Stimulated activated CD4-positive, alpha-beta T cell treated with anti-CD3 and anti-CD28 coated beads, TNF-alpha, amount 100 ng/mL, for 48 hours (primary cell): ENCODE measurements at regions not wholly inside any gene's neighbourhood (a gene's known extent, or its start where the extent isn't known, plus 50 kb on each side); places are given as distances from the start of the nearest gene placed in this dataset.

Source experiments
- DNase-seq, 3 donors: peaks; one replicate each; pipeline ENCODE4 v3.0.0-alpha.2; 2020; ENCODE audit warnings: low read depth in 3 of 3

DNA sequence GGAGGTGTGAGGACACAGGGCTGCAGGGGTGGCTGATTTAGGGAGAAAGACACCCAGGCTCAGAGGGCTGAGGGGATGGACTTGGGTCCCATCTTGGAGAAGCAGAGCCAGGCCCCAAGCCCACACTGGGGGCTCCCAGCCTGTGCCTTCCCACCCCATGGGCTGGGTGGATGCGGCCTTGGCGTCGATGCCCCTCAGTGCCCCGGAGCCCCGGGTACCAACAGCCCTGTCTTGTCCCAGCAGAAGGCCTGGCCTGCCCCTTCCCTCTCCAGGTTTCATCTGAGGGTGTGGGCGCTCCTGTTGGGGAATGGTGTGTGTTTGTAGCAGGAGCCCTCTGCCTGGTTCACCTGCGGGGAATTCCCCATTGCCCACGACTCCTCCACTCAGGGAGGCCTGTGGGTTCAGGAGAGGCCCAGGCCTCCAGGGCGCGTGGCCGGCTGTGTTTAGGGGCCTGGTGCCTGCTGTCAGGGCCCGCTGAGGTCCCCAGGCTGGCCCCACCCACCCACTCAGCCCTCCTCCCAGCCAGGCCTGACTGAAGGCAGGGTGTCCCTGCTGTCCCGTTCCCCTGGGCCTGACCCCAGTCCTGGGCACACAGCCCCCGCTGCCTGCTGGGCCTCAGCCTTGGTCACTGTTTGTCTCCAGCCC is 51.1 kb upstream of the BEGAIN start:
- DNase-seq, result no peak

GRCh38 chr14:100639280-100639679 is 52.1 kb upstream of the BEGAIN start:
- no peak for DNase-seq

DNA sequence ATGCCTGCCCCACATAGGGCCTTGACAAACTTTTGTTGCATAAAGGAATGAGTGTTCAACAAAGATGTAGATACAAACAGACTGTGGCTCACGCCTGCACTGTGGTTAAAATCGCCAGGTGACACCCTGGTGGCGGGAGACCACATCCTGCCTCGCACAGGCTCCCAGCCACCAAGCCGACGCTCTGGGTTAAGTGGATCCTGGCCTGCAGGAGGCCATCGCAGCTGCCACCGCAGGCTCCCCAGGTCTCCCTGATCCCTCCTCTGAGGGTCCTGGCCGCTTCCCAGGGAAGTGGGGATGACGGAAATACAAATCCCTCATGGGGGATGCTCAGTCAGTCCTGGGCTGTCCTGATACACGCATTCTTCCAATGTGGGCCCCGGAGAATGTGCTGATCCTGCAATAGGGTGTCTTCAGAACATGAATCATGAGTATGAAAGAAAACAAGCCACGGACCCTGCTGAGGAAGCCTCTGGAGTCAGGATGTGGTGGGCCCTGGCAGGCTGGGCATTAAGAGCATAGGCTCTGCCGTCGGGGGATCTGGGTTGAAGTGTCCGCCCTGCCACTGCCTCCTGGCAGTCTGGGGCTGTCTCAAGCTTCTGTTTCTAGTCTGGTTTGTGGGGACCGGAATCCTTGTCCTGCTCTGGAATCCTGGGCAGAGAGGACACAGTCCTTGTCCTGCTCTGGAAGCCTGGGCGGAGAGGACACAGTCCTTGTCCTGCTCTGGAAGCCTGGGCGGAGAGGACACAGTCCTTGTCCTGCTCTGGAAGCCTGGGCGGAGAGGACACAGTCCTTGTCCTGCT is 53.5 kb upstream of the BEGAIN start:
- peak; percentile 47 to 76 (median 52) for DNase-seq

GRCh38 chr14:100641274-100641860 is 54.1 kb upstream of the BEGAIN start:
- no peak for DNase-seq

DNA sequence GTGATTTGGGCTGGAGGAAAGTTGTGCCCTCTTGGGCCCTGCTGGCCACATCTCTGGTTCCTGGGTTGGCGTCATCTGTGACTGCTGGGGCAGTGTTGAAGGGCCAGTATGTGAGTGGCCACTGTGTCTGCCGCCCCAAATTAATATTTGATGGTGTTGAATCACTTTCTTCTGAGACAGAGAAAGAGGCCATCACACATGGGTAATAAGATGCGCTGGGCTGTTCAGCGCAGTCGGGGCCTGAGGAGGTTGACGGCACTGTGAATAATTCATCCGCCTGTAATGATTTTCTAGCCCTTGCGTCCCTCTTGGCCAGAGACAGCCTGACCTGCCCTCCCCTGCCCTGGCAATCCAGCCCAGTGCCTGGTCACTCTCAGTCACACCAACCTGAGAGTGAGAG is 56.2 kb upstream of the BEGAIN start:
- DNase-seq, result no peak

DNA sequence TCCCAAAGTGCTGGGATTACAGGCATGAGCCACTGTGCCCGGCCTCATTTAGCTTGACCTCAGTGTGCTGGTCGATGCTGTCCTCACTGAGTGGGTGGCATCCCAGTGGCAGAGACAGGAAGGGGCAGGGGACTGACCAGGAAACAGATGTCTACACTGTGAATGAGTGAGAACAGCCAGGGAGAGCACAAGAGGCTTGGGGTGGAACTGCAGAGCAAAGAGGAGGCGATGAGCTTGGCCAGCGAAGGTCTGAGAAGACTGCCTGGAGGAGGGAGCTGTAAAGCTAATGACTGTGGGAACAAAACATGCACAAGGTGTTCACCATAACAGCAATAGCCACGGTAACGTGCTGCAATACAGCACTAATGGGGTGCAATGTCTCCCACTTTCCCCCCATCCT is 57.2 kb upstream of the BEGAIN start:
- DNase-seq, result no peak

DNA sequence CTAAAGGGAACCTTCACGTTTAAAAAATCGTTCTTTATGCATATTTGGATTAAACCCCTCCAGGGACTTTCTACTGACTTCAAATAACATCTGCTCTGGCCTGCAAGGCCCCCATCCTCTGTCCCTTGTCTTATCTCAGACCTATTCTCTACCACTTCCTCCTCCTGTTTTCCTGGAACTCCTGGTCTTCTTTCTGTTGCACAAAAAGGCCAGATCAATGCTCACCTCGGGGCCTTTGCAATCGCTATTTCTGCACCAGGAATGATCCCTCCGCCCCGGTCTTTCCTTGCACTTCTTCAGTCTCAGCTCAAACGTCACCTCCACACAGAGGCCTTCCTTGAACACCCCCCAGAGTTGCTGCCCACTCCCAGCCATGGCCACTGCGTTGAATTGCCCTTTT is 57.6 kb upstream of the BEGAIN start:
- no peak for DNase-seq

DNA sequence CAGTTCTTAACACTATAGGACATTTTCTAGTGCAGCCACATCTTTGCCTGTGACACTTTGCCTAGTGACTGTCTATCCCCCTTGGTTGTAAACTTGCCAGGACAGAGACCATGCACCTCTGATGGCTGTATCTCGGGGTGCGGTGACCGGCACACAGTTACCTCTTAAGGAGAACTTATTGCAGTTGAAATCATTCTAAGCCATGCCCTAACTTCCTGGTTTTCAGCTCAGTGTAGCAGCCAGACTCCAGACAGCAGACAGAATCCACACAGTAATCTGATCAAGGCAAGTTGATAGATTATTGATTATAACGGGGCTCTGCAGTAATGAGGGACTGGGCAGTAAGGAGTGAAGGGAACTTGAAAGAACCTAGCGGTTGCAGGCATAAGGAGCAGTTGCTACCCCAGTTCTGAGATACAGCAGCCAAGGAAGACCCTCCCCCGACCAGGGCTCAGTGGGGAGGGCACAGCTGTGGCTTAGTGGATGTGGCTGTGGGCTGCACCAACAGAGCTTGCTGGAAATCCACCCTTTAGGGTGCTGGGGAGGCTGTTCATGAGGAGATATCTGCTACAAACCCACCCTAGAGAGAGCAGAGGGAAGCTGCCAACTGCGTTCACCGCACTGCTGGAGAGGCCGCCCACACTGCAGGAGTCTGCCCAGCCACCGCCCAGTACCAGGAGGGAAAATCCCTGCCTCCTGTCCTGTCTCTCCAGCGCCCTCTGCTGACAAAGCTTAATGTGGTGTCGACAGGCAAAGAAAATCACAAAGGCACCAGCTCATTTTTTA is 58.2 kb upstream of the BEGAIN start:
- peak; percentile 74 to 92 (median 88) for DNase-seq

DNA sequence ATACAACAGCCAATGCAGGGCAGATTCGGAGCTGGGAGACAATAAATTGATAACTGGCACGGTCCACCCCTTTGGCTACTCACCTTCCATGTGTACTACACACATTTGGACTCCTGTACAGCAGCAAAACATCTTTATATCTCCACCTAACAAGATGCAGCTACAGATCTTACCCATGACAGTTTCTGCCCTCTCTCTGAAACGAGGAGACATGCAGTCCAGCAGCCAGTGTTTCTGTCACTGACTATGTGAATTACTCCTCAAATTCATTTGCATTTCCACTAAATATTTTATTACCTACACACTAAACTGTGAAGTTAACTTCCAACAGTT is 58.7 kb upstream of the BEGAIN start:
- no peak for DNase-seq

GRCh38 chr14:100648474-100649172 is 61.4 kb upstream of the BEGAIN start:
- no peak for DNase-seq

- DNase-seq, result no peak
These were observed 61.9 kb upstream of the BEGAIN start for GRCh38 chr14:100649173-100649519.

GRCh38 chr14:100651999-100652508 is 64.8 kb upstream of the BEGAIN start:
- no peak for DNase-seq

DNA sequence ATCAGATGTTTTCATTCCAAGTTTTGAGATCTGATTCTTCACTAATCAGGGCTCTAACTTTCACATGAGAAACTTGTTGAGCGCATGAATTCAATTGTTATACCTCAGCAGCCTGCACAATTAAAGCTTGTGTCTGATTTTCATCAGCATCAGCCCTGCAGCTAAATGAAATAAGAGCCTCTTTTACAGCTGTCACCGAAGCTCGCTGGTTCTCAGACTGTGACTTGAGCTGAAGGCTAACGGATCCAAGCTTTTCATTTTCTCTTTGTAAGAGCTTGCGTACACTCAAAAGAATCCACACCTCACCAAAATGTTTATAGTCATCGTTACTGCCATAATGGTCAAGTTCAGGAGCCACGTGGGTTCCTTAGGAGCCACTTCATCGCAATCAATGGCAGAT is 65.5 kb upstream of the BEGAIN start:
- DNase-seq, result no peak

- peak in 1 of 3 donors; percentile 7 for DNase-seq
These were observed 66.2 kb upstream of the BEGAIN start for GRCh38 chr14:100653409-100653808.

- DNase-seq, result no peak
These were observed 67.0 kb upstream of the BEGAIN start for GRCh38 chr14:100654025-100654813.

GRCh38 chr14:100654814-100655740 is 67.9 kb upstream of the BEGAIN start:
- no peak for DNase-seq

- DNase-seq, result no peak
These were observed 68.5 kb upstream of the BEGAIN start for GRCh38 chr14:100655741-100656085.

GRCh38 chr14:100656996-100657395 is 69.7 kb upstream of the DLK1 start:
- no peak for DNase-seq

DNA sequence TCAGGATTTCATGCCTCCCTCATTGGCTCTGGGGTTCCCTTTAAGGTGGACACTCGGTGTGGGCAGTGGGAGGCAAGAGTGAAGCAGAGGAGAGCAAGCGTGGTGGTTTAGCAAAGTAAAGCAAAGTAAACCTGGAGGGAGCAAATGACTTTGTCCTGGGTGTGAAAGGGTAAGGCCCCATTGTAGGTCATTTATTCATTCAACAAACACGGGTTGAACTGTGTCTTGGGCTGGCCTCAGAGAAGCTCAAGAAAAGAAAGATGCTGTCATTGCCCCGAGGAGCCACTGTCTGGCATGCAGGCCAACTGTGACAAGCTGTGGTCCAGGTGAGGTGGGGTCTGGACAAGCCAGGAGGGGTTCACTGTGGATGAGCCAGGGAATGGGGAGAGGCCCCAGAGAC is 68.9 kb upstream of the DLK1 start:
- no peak for DNase-seq
